GM13976 (cell line): ENCODE measurements at regions not wholly inside any gene's neighbourhood (a gene's known extent, or its start where the extent isn't known, plus 50 kb on each side); places are given as distances from the start of the nearest gene placed in this dataset.

Experiments
- DNase-seq: peaks from one replicate; pipeline ENCODE4 v3.0.0; 2012; ENCODE audit warnings: low spot score
- in situ Hi-C: fragments of 300-500 bp; cut with MboI; formaldehyde crosslinking; loops from one replicate; pipeline ENCODE4 v1.12.0; 2022; ENCODE audit warnings: low sequenced_read_pairs, mixed read lengths, inconsistent platforms; ENCODE audit not compliant: unreplicated experiment
- TF ChIP-seq, protein P1 (sequence below): IDR thresholded peaks from 2 replicates; pipeline ENCODE4 v1.5.1; 2012; ENCODE audit warnings: borderline replicate concordance, mild to moderate bottlenecking; ENCODE audit not compliant: insufficient read depth; ENCODE audit errors: extremely low read depth, missing control alignments, control extremely low read depth

DNA sequence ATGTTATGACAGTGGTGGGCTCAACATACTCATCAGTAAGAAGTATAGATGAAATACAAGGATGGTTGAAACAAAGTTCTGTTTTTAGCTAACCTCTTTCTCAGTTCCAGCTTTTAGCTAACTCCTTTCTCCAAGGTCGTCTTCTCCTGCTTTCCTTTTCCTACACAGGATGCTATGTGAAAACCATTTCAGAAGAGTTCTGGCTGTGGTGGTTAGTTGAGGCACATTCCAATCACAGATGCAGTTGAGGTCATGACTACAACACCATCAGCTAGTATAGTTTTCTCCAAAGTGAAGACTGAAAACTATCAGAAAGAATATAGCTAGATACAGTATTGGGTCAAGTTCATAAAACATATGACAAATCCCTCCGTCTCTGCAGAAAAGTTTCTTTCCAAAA lies 477.7 kb upstream of the C9orf72 start:
- TF ChIP-seq, protein P1, sequence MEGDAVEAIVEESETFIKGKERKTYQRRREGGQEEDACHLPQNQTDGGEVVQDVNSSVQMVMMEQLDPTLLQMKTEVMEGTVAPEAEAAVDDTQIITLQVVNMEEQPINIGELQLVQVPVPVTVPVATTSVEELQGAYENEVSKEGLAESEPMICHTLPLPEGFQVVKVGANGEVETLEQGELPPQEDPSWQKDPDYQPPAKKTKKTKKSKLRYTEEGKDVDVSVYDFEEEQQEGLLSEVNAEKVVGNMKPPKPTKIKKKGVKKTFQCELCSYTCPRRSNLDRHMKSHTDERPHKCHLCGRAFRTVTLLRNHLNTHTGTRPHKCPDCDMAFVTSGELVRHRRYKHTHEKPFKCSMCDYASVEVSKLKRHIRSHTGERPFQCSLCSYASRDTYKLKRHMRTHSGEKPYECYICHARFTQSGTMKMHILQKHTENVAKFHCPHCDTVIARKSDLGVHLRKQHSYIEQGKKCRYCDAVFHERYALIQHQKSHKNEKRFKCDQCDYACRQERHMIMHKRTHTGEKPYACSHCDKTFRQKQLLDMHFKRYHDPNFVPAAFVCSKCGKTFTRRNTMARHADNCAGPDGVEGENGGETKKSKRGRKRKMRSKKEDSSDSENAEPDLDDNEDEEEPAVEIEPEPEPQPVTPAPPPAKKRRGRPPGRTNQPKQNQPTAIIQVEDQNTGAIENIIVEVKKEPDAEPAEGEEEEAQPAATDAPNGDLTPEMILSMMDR = no peak
- in situ Hi-C loops = no loop called here
- no peak for DNase-seq

DNA sequence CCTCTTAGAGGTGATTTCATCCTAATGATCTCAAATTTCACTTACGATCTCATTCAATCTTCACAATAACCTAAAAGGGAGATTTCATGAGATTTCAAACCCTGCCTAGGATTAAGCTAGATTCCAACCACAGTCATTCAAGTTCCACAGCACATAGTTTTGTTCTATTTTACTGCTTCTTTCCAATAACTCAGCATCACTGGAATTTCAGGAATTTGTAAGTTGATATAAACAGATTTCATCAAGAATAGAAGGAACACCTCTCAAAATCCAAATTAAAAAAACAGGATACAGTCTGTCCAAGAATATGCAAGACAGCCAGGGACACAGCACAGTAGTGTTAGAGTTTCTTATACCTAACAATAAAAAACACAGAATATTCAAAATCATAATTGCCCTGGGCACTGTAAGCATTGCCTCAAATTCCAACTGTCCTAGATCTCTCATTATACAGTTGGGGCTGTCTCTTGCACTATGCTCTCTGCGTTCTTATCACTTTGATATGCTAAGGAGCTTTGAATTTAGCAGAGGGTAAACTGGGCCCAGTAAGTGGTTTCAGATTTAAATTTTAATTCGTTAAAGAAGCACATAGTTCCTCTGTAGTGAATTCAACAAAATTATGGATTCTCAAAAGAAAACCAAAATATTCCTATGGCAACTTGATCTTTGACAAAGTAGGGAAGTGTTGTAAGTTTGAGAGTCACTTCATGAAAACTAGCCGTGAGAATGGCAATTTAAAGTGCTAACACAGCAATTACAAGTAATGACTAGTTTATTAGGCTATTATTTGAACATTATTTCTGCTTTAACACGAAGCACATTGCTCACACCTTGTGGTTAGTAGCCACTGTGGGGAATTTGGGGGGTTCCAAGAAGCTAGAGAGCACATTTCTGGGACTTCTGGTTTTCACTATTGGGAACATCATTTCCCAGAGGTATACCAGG lies 478.6 kb upstream of the C9orf72 start:
- no peak for DNase-seq
- TF ChIP-seq, protein P1 = no peak
- in situ Hi-C loops = no loop called here

DNA sequence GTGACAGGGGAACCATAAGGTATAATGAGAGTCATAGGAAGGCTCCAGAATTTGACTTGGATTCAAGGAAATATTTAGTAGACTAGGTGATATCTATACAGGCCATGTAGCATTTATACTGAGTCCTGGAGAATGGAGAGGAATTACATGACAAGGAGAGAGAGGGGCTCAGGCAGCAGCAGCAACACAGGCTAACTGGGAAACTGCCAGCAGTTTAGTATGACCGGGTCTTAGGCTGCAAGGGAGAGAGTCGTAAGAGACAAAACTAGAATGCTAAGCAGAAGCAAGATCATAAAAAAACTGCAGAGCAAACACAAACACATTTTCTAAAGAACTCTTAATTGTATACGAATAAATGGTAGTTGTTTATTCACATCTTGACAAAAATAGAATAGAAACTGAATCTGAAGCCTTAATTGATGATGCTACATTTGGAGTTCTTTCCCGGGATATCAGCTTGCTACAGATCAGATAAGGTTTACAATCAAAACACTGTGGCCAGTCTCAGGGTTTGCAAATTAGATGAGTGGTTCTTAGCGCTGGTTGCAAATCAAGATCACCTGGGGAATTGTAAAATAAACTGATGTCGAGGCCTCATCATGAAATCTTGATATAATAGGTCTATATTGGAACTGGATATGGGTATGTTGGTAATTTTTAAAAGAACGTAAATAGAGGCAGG lies 480.0 kb upstream of the C9orf72 start:
- TF ChIP-seq, protein P1 = no peak
- DNase-seq = no peak

DNA sequence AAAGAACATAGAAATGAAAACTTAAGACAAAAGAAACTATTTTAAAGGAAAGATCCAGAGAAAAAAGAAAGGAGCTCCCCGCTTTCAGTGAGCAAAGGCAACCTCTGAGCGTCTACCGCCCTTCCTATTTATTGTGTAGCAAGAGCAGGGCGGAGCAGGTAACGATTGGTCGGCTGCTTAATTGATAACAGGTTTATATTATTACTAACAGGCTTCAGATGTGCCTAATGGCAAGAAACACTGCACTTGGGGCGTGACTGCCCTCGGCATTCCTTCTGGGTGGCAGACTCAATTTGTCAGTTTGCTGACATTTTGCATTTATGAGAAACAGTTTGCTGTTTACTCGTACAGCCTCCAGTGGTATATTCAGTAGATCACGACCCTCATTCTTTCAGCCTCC lies 482.7 kb upstream of the C9orf72 start:
- TF ChIP-seq, protein P1 = no peak
- in situ Hi-C loops = no loop called here
- no peak for DNase-seq

More for the DNA sequence above, 480.0 kb upstream of the C9orf72 start:
- in situ Hi-C loops = no loop called here

DNA sequence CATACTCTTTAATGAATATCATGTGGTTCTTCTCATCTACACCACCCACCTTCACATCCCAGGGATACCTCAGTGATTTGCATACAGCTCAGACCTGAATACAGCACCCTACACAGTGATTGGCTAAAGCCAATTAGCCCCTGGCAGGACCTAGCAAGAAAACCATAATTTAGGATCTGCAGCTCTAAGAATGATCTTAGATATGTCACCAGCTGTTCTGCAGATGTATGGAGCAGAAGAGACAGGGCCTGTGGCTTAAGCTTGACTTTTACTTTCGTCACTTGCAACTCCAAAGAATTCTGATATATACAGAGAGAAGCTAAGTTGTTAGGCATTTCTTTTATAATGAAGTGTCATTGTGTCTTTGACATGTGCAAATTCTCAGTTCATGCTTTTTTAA lies 483.2 kb upstream of the C9orf72 start:
- DNase-seq = no peak
- TF ChIP-seq, protein P1 = no peak
- in situ Hi-C loops = no loop called here

DNA sequence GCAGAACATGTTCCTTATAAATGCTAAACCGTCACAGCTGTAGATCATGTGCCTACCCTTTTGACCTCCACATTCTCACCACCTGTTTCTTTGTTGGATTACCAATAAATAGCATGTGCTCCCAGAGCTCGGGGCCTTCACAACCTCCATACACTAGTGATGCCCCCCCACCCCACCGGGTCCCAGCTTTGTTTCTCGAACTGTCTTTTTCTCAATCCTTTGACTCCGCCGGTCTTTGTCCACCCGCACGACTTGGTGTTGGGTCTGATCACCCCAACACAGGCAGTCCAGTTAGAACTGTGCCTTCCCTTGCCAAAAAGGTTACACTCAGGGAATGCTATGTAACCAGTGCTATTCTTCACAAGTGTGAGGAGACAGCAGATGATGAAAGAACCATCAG lies 485.9 kb upstream of the C9orf72 start:
- DNase-seq = no peak
- in situ Hi-C loops = no loop called here
- TF ChIP-seq, protein P1 = no peak
